ENCODE measurements at regions not wholly inside any gene's neighbourhood (a gene's known extent, or its start where the extent isn't known, plus 50 kb on each side); places are given as distances from the start of the nearest gene placed in this dataset.

DNA sequence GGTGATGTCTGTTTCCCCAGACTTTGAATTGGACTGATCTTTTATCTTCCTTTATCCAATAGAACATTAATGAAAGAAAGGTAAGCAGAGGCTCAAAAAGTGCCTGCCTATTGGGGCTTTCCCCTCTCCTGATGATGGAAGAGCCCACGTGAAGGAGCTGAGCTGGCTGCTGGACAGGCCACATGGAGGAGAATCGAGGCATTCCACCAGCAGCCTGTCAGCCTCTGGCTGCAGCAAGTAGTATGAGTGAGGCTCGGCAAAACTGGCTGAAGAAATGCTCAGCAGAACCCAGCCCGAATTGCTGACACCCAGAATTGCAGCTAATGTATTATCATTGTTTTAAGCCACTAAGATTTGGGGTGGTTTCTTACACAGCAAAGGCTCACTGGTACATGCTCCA lies 66.5 kb upstream of the STC2 start:
- ChIA-PET CTCF (interaction anchor here (3.2 kb wide), 1 partner anchor 100 kb away, joined by 10 read pairs; no protein-coding TSS in a partner anchor), POLR2A (no interaction called here)
- Histone ChIP-seq H3K4me1 (ENCODE audit: control insufficient read depth, extremely low read depth, insufficient read depth, low read length) (no peaks in the 10 kb centered on the region), H3K36me3 (ENCODE audit: control insufficient read depth in 2 of 2, extremely low read depth in 1 of 2, insufficient read depth in 2 of 2, low read length in 2 of 2) (no peaks in the 10 kb centered on the region), H3K79me2 (ENCODE audit: control insufficient read depth, insufficient read depth, low read length) (no peaks in the 10 kb centered on the region), H3K27me3 (ENCODE audit: control insufficient read depth in 2 of 2, insufficient read depth in 2 of 2, low read length in 2 of 2) (no peaks in the 10 kb centered on the region), H3K27ac (ENCODE audit: insufficient read depth, low read depth, low read length) (no peak overlapping the region), H3K9me1 (replicated peaks; ENCODE audit: control insufficient read depth, extremely low read depth, insufficient read depth, low read length) (no peaks in the 10 kb centered on the region), H3K4me3 (replicated peaks in 1 of 3; ENCODE audit: insufficient read depth in 1 of 3, low read depth in 1 of 3, low read length in 3 of 3) (no peak overlapping the region), H4K20me1 (replicated peaks; ENCODE audit: control insufficient read depth, extremely low read depth, insufficient read depth, low read length) (no peaks in the 10 kb centered on the region), H3K4me2 (ENCODE audit: insufficient read depth, low read length) (no peak overlapping the region), H3K9me3 (replicated peaks; ENCODE audit: control insufficient read depth, insufficient read depth, low read length) (no peaks in the 10 kb centered on the region), H3K9ac (replicated peaks; ENCODE audit: extremely low read depth, insufficient read depth, low read length) (no peak overlapping the region), H2AFZ (ENCODE audit: low read depth, low read length) (no peak overlapping the region)
- TF ChIP-seq, protein P1, sequence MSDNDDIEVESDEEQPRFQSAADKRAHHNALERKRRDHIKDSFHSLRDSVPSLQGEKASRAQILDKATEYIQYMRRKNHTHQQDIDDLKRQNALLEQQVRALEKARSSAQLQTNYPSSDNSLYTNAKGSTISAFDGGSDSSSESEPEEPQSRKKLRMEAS (IDR thresholded peaks at IDR 0.05; ENCODE audit: insufficient read depth, insufficient read length) = no peak
- TF ChIP-seq POLR2A (IDR thresholded peaks at IDR 0.05; ENCODE audit: low read depth, low read length) (no peak), FOS (IDR thresholded peaks at IDR 0.05; ENCODE audit: borderline replicate concordance, insufficient read depth, low read length) (no peak), JUN (IDR thresholded peaks at IDR 0.05; ENCODE audit: borderline replicate concordance, insufficient read depth, insufficient read length, low read depth) (no peak), GATA2 (IDR thresholded peaks at IDR 0.05; ENCODE audit: insufficient read depth, insufficient read length, low read depth, low read length) (no peak), MYC (IDR thresholded peaks at IDR 0.05; ENCODE audit: low read depth, low read length) (no peak), POLR2AphosphoS5 (IDR thresholded peaks at IDR 0.05; ENCODE audit: insufficient read depth, low read depth, low read length) (no peak), EZH2 (IDR thresholded peaks at IDR 0.05; ENCODE audit: borderline replicate concordance, low read depth, low read length, severe bottlenecking) (no peak)
- TF ChIP-seq, protein P2, sequence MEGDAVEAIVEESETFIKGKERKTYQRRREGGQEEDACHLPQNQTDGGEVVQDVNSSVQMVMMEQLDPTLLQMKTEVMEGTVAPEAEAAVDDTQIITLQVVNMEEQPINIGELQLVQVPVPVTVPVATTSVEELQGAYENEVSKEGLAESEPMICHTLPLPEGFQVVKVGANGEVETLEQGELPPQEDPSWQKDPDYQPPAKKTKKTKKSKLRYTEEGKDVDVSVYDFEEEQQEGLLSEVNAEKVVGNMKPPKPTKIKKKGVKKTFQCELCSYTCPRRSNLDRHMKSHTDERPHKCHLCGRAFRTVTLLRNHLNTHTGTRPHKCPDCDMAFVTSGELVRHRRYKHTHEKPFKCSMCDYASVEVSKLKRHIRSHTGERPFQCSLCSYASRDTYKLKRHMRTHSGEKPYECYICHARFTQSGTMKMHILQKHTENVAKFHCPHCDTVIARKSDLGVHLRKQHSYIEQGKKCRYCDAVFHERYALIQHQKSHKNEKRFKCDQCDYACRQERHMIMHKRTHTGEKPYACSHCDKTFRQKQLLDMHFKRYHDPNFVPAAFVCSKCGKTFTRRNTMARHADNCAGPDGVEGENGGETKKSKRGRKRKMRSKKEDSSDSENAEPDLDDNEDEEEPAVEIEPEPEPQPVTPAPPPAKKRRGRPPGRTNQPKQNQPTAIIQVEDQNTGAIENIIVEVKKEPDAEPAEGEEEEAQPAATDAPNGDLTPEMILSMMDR (IDR thresholded peaks at IDR 0.05; ENCODE audit: extremely low read depth in 1 of 2, insufficient read depth in 1 of 2, low read depth in 1 of 2, low read length in 2 of 2) = no peak
- intact Hi-C loops (cut with micrococcal nuclease) = loop anchor here (5.0 kb wide), 1 partner anchor 178 kb away; no protein-coding TSS in a partner anchor
- FAIRE-seq (no peak), DNase-seq (ENCODE audit: low read depth, low spot score) (no peak)
- BruUV-seq (replicated peaks) = no TSS peak
- dilution Hi-C loops (cut with MboI; ENCODE audit: extremely low pct_ligation_motif_present, low sequenced_read_pairs) = no loop called here
